CD4-positive, alpha-beta T cell (primary cell): ENCODE measurements at regions not wholly inside any gene's neighbourhood (a gene's known extent, or its start where the extent isn't known, plus 50 kb on each side); places are given as distances from the start of the nearest gene placed in this dataset.
"Not testable (repeated sequence)": the region's sequence is repeated elsewhere in the genome, so short reads cannot be mapped to it uniquely, and the experiment has no call there.

Source experiments
- ATAC-seq: fragments of 200-7000 bp; cut with Tn5 transposase; one replicate; pipeline ENCODE4 v1.10.0; 2022; ENCODE audit warnings: mild to moderate bottlenecking; ENCODE audit not compliant: poor library complexity
- CTCF ChIA-PET: fragments of 350-600 bp; sonication (Branson Sonifier 250); formaldehyde crosslinking; loops from one replicate; lab custom pipeline; 2021; ENCODE audit warnings: antibody characterized with exemption, inconsistent platforms; lab: Charles Lee
- POLR2A ChIA-PET: fragments of 350-600 bp; sonication (Branson Sonifier 250); formaldehyde crosslinking; loops from one replicate; lab custom pipeline; 2021; ENCODE audit warnings: antibody characterized with exemption, inconsistent platforms; lab: Charles Lee
- DNase-seq, 14 experiments: peaks; one replicate each; pipeline ENCODE4 v3.0.0-alpha.2; 2013 to 2020; ENCODE audit warnings: mixed read lengths in 2 of 14
- H3K27ac ChIP-seq, 2 donors: one replicate each; pipeline versions ENCODE4 v1.5.1 to v1.7.0; 2013; ENCODE audit warnings: low read length in 2 of 2, low read depth in 1 of 2, mild to moderate bottlenecking in 1 of 2
- H3K27me3 ChIP-seq, 2 experiments: 1 replicate in 1 of 2; 2 replicates in 1 of 2; pipeline versions ENCODE4 v1.6.1 to v1.7.0; 2013; ENCODE audit warnings: low read length in 2 of 2, control low read depth in 1 of 2, mild to moderate bottlenecking in 1 of 2, moderate library complexity in 1 of 2; ENCODE audit not compliant: insufficient read depth in 2 of 2, control insufficient read depth in 1 of 2
- H3K36me3 ChIP-seq: one replicate; pipeline ENCODE4 v1.6.1; 2013; ENCODE audit warnings: low read length, control low read depth; ENCODE audit not compliant: insufficient read depth
- H3K4me1 ChIP-seq: one replicate; pipeline ENCODE4 v1.6.1; 2013; ENCODE audit warnings: low read length, control low read depth; ENCODE audit not compliant: insufficient read depth
- H3K4me3 ChIP-seq: one replicate; pipeline ENCODE4 v1.5.1; 2013; ENCODE audit warnings: mild to moderate bottlenecking, low read length, moderate library complexity
- H3K9me3 ChIP-seq, 2 experiments: 1 replicate in 1 of 2; 2 replicates in 1 of 2; pipeline versions ENCODE4 v1.6.1 to v1.7.0; 2013; ENCODE audit warnings: low read length in 2 of 2, mild to moderate bottlenecking in 2 of 2, control low read depth in 1 of 2, moderate library complexity in 1 of 2; ENCODE audit not compliant: control insufficient read depth in 1 of 2, insufficient read depth in 1 of 2
- H3K27ac Mint-ChIP-seq: one replicate; pipeline ENCODE4 v1.8.0; 2020; ENCODE audit warnings: mixed read lengths
- H3K27me3 Mint-ChIP-seq: one replicate; pipeline ENCODE4 v1.8.0; 2021; ENCODE audit warnings: mixed read lengths
- H3K36me3 Mint-ChIP-seq: one replicate; pipeline ENCODE4 v1.8.0; 2021; ENCODE audit warnings: low read depth, mixed read lengths
- H3K4me1 Mint-ChIP-seq: one replicate; pipeline ENCODE4 v1.8.0; 2021; ENCODE audit warnings: low read depth, mixed read lengths
- H3K4me3 Mint-ChIP-seq: one replicate; pipeline ENCODE4 v1.8.0; 2020; ENCODE audit warnings: mild to moderate bottlenecking, mixed read lengths
- H3K9me3 Mint-ChIP-seq: one replicate; pipeline ENCODE4 v1.8.0; 2020; ENCODE audit warnings: mixed read lengths
- CTCF ChIP-seq: fragments of 200-600 bp; IDR thresholded peaks from one replicate; pipeline ENCODE4 v1.8.0; 2022; ENCODE audit warnings: antibody characterized with exemption, mild to moderate bottlenecking
- intact Hi-C, 2 experiments: fragments of 100-400 bp; cut with DNase I in 1 of 2; cut with micrococcal nuclease in 1 of 2; formaldehyde crosslinking; loops; one replicate each; pipeline versions ENCODE4 v1.15.1 to v1.9.0; 2023 to 2025; cut with DNase I, micrococcal nuclease

DNA sequence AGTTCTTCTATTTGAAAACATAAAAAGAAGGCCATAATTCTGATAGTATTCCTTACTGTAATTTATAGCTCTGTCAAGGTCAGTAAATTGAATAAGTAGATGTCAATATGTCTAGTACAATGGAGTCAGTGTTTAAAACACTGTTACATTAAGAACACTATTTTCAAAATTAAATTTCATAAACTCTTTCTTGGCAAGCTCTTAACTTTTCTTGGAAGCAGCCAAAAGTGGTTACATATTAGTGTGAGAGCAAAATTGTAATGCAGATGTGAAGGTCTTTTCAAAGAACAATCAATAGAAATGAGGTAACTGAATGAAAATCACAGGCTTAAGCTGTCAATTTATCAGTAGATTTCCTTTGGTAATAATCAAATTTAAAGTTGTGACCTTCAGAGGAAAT is 722.4 kb upstream of the NOVA1 start:
- no peak for TF ChIP-seq CTCF
- Histone ChIP-seq H3K36me3 (no peaks in the 10 kb centered on the region), H3K27ac (no peak overlapping the region), H3K9me3 (peaks cover 6 to 7% of the 10 kb centered on the region in 2 experiments), H3K27me3 (no peaks in the 10 kb centered on the region), H3K4me3 (no peak overlapping the region), H3K4me1 (no peaks in the 10 kb centered on the region)
- no peak for ATAC-seq
- no peaks in the 10 kb centered on the region for H3K36me3 Mint-ChIP-seq
- DNase-seq, result no peak
- CTCF ChIA-PET, result no interaction called here
- no peaks in the 10 kb centered on the region for H3K4me1 Mint-ChIP-seq
- no peak overlapping the region for H3K27ac Mint-ChIP-seq
- intact Hi-C loops, result no loop called here
- POLR2A ChIA-PET, result no interaction called here
- no peak overlapping the region for H3K4me3 Mint-ChIP-seq
- no peaks in the 10 kb centered on the region for H3K27me3 Mint-ChIP-seq
- H3K9me3 Mint-ChIP-seq, result peaks cover 5% of the 10 kb centered on the region

DNA sequence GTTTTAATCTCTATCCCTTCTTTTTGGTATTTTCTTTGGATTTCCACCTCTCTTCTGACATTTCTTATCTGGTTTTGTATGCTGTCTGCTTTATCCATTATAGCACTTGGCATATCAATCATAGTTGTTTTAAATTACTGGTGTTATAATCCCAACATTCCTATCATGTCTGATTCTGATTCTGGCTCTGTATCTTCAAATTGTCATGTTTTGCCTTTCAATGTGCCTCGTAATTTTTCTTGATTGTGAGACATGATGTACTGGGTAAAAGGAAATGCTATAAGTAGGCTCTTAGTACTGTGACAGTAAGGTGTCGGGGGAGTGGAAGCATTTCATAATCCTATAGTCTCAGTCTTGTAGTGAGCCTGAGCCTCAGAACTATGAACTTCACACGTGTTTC is 729.3 kb upstream of the NOVA1 start:
- no peak overlapping the region for H3K4me3 Mint-ChIP-seq
- no peaks in the 10 kb centered on the region for H3K27me3 ChIP-seq
- no peaks in the 10 kb centered on the region for H3K4me1 ChIP-seq
- ChIA-PET CTCF (no interaction called here), POLR2A (no interaction called here)
- H3K27ac Mint-ChIP-seq, result no peak overlapping the region
- H3K27me3 Mint-ChIP-seq, result no peaks in the 10 kb centered on the region
- H3K9me3 ChIP-seq, result peaks cover 6 to 7% of the 10 kb centered on the region in 2 experiments
- no peak for DNase-seq
- no peaks in the 10 kb centered on the region for H3K36me3 Mint-ChIP-seq
- intact Hi-C loops, result no loop called here
- H3K4me3 ChIP-seq, result no peak overlapping the region
- peaks cover 2% of the 10 kb centered on the region for H3K9me3 Mint-ChIP-seq
- ATAC-seq, result no peak
- no peak overlapping the region for H3K27ac ChIP-seq
- no peak for TF ChIP-seq CTCF
- H3K36me3 ChIP-seq, result no peaks in the 10 kb centered on the region
- no peaks in the 10 kb centered on the region for H3K4me1 Mint-ChIP-seq

DNA sequence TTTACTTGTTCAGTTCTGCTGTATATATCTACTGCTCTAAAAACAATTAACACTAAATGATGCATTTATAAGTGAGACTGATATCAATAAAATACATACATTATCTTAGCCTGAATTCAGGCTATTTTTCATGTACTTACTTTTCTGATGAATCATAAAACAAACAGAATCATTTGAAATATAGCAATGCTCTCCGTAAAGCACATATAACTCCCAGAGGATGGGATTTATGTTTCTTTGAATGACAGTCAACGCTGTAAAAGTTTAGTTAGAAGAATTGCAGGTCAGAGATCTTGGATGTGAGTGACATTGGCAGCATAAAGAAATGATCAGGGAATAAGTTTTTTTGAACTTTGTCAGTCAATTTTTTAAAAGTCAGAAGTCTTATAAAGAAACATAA is 740.2 kb upstream of the NOVA1 start:
- TF ChIP-seq CTCF, result no peak
- no peaks in the 10 kb centered on the region for H3K36me3 Mint-ChIP-seq
- ChIA-PET POLR2A (interaction anchor here (0.6 kb wide), 1 partner anchor 1487 kb away, joined by 4 read pairs; no protein-coding TSS in a partner anchor), CTCF (no interaction called here)
- H3K4me3 Mint-ChIP-seq, result no peak overlapping the region
- no peak overlapping the region for H3K4me3 ChIP-seq
- no peak overlapping the region for H3K27ac Mint-ChIP-seq
- peaks cover 0 to 5% of the 10 kb centered on the region in 2 experiments for H3K9me3 ChIP-seq
- no peaks in the 10 kb centered on the region for H3K36me3 ChIP-seq
- no peaks in the 10 kb centered on the region for H3K27me3 ChIP-seq
- H3K27ac ChIP-seq, result no peak overlapping the region
- no peaks in the 10 kb centered on the region for H3K4me1 ChIP-seq
- no peak for DNase-seq
- no peaks in the 10 kb centered on the region for H3K4me1 Mint-ChIP-seq
- H3K9me3 Mint-ChIP-seq, result peaks cover 9% of the 10 kb centered on the region
- no peak for ATAC-seq
- no peaks in the 10 kb centered on the region for H3K27me3 Mint-ChIP-seq
- intact Hi-C loops, result no loop called here

GRCh38 chr14:27363036-27363435 is 765.2 kb upstream of the NOVA1 start:
- H3K4me3 ChIP-seq, H3K27me3 Mint-ChIP-seq, H3K4me1 ChIP-seq, ATAC-seq, H3K4me3 Mint-ChIP-seq, H3K36me3 Mint-ChIP-seq, intact Hi-C loops, CTCF ChIA-PET, POLR2A ChIA-PET, H3K9me3 ChIP-seq, H3K36me3 ChIP-seq, H3K4me1 Mint-ChIP-seq, H3K27me3 ChIP-seq, DNase-seq, H3K27ac Mint-ChIP-seq, H3K27ac ChIP-seq: not testable (repeated sequence)
- H3K9me3 Mint-ChIP-seq, result peaks cover 15% of the 10 kb centered on the region
